PC-9 (cell line): ENCODE measurements at regions not wholly inside any gene's neighbourhood (a gene's known extent, or its start where the extent isn't known, plus 50 kb on each side); places are given as distances from the start of the nearest gene placed in this dataset.

ENCODE experiments used
- CTCF ChIP-seq: fragments of 200-600 bp; sonication (generic); conservative IDR thresholded peaks from 2 replicates; pipeline ENCODE4 v1.6.1; 2017; ENCODE audit warnings: mixed run types, antibody characterized with exemption, mild to moderate bottlenecking, moderate library complexity
- EZH2 ChIP-seq: fragments of 200-600 bp; sonication (generic); IDR thresholded peaks from 2 replicates; pipeline ENCODE4 v1.8.0; 2017; ENCODE audit warnings: antibody characterized with exemption, low read depth

GRCh38 chr5:8366266-8366665 lies 497.3 kb downstream of the MTRR start:
- no peak for TF ChIP-seq CTCF
- no peak for TF ChIP-seq EZH2
